Brain microvascular endothelial cell (primary cell): ENCODE measurements at regions not wholly inside any gene's neighbourhood (a gene's known extent, or its start where the extent isn't known, plus 50 kb on each side); places are given as distances from the start of the nearest gene placed in this dataset.

Experiments used
- DNase-seq: peaks from one replicate; pipeline ENCODE4 v3.0.0-alpha.2; 2020
- H3K27ac ChIP-seq: fragments of 250-450 bp; sonication (Bioruptor Pico); 2 replicates; pipeline ENCODE4 v1.5.1; 2020; ENCODE audit warnings: mild to moderate bottlenecking, moderate library complexity
- H3K27me3 ChIP-seq: fragments of 250-450 bp; sonication (Bioruptor Pico); replicated peaks from 2 replicates; pipeline ENCODE4 v1.5.1; 2020; ENCODE audit warnings: mild to moderate bottlenecking
- H3K36me3 ChIP-seq: fragments of 250-450 bp; sonication (Bioruptor Pico); replicated peaks from 2 replicates; pipeline ENCODE4 v1.5.1; 2020; ENCODE audit warnings: mild to moderate bottlenecking
- H3K4me3 ChIP-seq: 2 replicates; pipeline ENCODE4 v1.5.1; 2011; ENCODE audit warnings: low read depth, mild to moderate bottlenecking, control low read depth, low read length, moderate library complexity
- in situ Hi-C: cut with HindIII; loops from 2 replicates; pipeline ENCODE4 v1.10.0; 2017; ENCODE audit warnings: low sequenced_read_pairs, low pct_ligation_motif_present
- TF ChIP-seq, protein P1 (sequence below): IDR thresholded peaks from 2 replicates; pipeline ENCODE4 v1.5.1; 2011; ENCODE audit warnings: low read depth, mild to moderate bottlenecking, moderate library complexity, low read length, control low read depth, inconsistent platforms; ENCODE audit errors: missing control alignments

DNA sequence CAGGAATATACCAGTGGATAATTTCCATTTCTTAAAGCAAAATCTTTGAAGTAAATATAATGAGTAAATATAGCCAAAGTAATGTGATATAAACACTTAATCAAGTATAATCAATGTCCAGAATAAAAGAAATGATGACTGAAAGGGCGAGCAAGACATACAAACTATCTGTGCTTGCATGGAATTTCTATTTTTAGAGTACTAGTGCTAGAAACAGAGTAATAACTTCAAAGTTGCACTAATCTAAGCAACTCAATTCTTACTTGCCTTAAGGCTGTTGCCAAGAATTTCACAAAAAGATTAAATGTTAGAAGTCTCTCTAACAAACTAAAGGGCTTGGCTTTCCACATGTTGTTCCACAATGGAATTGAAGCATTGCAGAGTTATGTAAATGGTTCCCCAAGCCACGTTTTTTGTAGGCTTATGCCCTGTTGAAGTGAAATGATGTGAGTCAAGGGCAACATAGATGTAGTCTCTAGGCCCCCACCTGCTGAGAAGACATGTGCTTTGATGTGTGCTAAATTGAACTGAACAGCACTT lies 175.0 kb upstream of the LMNTD1 start:
- in situ Hi-C loops: no loop called here

DNA sequence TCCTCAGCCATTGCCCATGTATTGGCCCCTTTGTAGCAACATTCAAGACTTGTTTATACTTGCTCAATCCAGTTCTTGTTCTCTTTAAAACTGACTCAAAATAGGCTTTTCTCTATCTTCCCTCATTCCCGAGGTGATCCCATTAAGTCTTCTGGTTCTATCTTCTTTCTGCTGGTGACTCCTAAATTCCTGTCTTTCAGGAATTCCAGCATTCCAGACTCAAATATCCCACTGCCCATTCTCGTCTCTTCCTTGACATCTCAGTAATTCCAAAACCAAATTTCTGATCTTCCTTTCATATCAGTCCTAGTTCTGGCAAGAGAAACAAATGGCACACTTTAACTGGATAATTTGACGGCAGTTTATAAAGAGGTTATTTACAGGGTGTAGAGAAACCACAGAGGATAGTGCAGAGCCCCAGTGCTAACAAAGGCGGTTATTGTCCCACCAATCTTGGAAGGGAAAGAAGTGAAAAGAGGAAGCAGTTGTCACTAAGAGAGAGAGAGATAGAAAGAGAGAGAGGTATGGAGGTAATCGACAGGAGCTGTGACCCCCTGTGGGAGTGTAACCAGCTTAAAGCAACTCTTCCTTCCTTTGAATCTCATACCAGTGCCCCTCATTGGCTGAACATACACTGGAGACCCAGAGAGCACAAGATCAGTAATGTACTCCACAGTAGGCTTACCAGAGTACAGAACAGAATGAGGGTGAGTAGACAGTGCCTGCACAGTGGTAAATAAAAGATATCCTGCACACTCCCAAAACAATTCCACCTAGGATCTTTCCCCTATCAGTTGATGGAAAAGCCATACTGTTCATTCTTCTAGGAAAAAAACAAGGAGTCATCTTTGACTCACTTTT lies 177.6 kb upstream of the LMNTD1 start:
- H3K27me3 ChIP-seq: no peaks in the 10 kb centered on the region
- no peaks in the 10 kb centered on the region for H3K36me3 ChIP-seq
- no peak overlapping the region for H3K27ac ChIP-seq
- TF ChIP-seq, protein P1, sequence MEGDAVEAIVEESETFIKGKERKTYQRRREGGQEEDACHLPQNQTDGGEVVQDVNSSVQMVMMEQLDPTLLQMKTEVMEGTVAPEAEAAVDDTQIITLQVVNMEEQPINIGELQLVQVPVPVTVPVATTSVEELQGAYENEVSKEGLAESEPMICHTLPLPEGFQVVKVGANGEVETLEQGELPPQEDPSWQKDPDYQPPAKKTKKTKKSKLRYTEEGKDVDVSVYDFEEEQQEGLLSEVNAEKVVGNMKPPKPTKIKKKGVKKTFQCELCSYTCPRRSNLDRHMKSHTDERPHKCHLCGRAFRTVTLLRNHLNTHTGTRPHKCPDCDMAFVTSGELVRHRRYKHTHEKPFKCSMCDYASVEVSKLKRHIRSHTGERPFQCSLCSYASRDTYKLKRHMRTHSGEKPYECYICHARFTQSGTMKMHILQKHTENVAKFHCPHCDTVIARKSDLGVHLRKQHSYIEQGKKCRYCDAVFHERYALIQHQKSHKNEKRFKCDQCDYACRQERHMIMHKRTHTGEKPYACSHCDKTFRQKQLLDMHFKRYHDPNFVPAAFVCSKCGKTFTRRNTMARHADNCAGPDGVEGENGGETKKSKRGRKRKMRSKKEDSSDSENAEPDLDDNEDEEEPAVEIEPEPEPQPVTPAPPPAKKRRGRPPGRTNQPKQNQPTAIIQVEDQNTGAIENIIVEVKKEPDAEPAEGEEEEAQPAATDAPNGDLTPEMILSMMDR: no peak
- in situ Hi-C loops: no loop called here
- no peak for DNase-seq
- no peak overlapping the region for H3K4me3 ChIP-seq

More for the DNA sequence above, 175.0 kb upstream of the LMNTD1 start:
- Histone ChIP-seq H3K27ac (no peak overlapping the region), H3K4me3 (no peak overlapping the region), H3K36me3 (no peaks in the 10 kb centered on the region), H3K27me3 (no peaks in the 10 kb centered on the region)
- TF ChIP-seq, protein P1: no peak
- no peak for DNase-seq

DNA sequence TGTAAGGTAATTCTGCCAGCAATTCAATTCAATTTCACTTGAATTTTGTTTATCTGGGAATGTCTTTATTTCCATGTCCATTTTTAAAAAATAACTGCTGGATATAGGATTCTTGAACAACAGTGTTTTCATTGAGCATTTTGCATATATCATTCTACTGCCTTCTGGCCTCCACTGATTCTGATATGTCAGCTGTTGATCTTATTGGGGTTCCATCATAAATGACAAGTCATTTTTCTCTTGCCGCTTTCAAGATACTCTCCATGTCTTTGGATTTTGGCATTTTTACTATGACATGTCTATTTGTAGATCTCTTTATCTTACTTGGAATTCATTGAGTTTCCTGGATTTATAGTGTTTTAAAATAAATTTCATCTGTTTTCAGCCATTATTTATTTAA lies 180.5 kb upstream of the LMNTD1 start:
- H3K4me3 ChIP-seq: no peak overlapping the region
- H3K27ac ChIP-seq: no peak overlapping the region
- H3K36me3 ChIP-seq: no peaks in the 10 kb centered on the region
- no peak for DNase-seq
- TF ChIP-seq, protein P1: no peak
- H3K27me3 ChIP-seq: no peaks in the 10 kb centered on the region
- in situ Hi-C loops: no loop called here

DNA sequence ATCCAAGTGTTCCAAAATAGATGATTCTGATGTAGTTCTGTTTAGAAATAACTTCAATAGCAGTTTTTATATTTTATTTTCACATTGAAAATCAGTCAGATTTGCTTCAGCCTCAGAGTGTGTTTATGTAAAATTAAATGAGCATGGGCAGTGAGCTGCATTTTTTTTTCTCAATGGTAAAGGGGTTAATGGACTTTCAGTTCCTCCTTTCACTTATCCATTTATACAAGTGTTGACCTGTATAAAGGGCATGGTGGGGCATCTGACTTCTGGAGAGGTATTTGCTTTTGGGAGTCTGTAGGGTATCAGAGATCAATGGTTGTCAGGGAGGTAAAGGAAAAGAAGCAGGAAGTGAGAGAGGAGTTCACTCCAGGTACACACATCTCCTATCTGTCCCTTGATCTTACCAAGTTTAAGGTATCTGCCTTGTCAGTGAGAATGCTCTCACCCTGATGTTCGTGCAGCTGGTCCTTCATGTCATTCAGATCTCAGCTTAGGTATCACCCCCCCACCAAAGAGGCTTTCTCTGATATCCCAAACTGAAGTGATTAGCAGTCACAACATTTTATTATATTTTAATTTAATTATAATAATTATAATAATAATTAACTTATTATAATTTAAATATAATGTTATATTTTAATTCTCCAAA lies 181.6 kb upstream of the LMNTD1 start:
- TF ChIP-seq, protein P1: no peak
- in situ Hi-C loops: no loop called here
- Histone ChIP-seq H3K27me3 (no peaks in the 10 kb centered on the region), H3K4me3 (no peak overlapping the region), H3K36me3 (no peaks in the 10 kb centered on the region), H3K27ac (no peak overlapping the region)
- DNase-seq: no peak

DNA sequence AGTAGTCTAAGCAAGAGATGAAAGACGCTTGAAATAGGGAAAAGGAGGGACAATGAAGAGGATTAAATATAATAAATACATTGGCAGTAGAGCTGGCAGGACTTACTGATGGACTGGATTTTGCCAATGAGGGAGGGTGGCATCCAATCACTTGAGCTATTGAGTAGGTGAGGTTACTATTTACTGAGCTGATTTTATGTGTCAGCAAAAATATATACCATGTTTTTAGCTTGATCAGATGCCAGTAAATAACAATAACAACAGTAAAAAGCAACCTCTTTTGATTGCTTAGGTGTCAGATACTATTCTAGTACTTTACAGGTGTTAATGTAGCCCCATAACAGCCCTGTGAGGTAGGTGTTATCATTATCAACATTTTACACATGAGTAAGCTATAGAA lies 187.5 kb upstream of the LMNTD1 start:
- Histone ChIP-seq H3K27ac (no peak overlapping the region), H3K36me3 (no peaks in the 10 kb centered on the region), H3K27me3 (no peaks in the 10 kb centered on the region), H3K4me3 (no peak overlapping the region)
- DNase-seq: no peak
- TF ChIP-seq, protein P1: no peak
- in situ Hi-C loops: no loop called here
